Posterior vena cava (tissue), 2 donors: ENCODE measurements at regions not wholly inside any gene's neighbourhood (a gene's known extent, or its start where the extent isn't known, plus 50 kb on each side); places are given as distances from the start of the nearest gene placed in this dataset.
"Not testable (repeated sequence)": the region's sequence is repeated elsewhere in the genome, so short reads cannot be mapped to it uniquely, and the experiment has no call there.

ENCODE experiments used
- DNase-seq: peaks from one replicate; pipeline ENCODE4 v3.0.0-alpha.2; 2020; ENCODE audit warnings: low spot score
- intact Hi-C, 2 donors: fragments of 100-400 bp; cut with DNase I; formaldehyde crosslinking; loops; one replicate each; pipeline versions ENCODE4 v1.14.1 to v1.14.2; 2022 to 2023
- donor health status: DM: yes; HTN: yes; CAD: no.
- donor health status: DM: yes; HTN: yes; CAD: no.

GRCh38 chr15:84402856-84403608 is 167.5 kb downstream of the GOLGA6L4 start:
- peak; percentile 77 for DNase-seq
- intact Hi-C loops, result no loop called here

GRCh38 chr15:84409357-84409756 is 173.8 kb downstream of the GOLGA6L4 start:
- intact Hi-C loops, DNase-seq: not testable (repeated sequence)

- peak; percentile 52 for DNase-seq
These were observed 179.2 kb upstream of the ZSCAN2 start for GRCh38 chr15:84421513-84422181.

GRCh38 chr15:84425327-84425726 is 175.5 kb upstream of the ZSCAN2 start:
- intact Hi-C loops, result not testable (repeated sequence)
- peak; percentile 49 for DNase-seq

More at GRCh38 chr15:84421513-84422181, 179.2 kb upstream of the ZSCAN2 start:
- intact Hi-C loops, result not testable (repeated sequence)

GRCh38 chr15:84473305-84473877 is 127.4 kb upstream of the ZSCAN2 start:
- intact Hi-C loops, DNase-seq: not testable (repeated sequence)

- DNase-seq, intact Hi-C loops: not testable (repeated sequence)
These were observed 124.3 kb upstream of the ZSCAN2 start for GRCh38 chr15:84476364-84477033.

GRCh38 chr15:84477550-84477949 is 123.3 kb upstream of the ZSCAN2 start:
- DNase-seq, intact Hi-C loops: not testable (repeated sequence)

- DNase-seq, intact Hi-C loops: not testable (repeated sequence)
These were observed 120.6 kb upstream of the ZSCAN2 start for GRCh38 chr15:84480174-84480681.

GRCh38 chr15:84483859-84484258 is 117.0 kb upstream of the ZSCAN2 start:
- peak; percentile 69 for DNase-seq
- intact Hi-C loops, result not testable (repeated sequence)

GRCh38 chr15:84500165-84500889 is 100.5 kb upstream of the ZSCAN2 start:
- intact Hi-C loops, result not testable (repeated sequence)
- peak; percentile 86 for DNase-seq

GRCh38 chr15:84503101-84503500 is 97.7 kb upstream of the ZSCAN2 start:
- DNase-seq, intact Hi-C loops: not testable (repeated sequence)

- intact Hi-C loops, DNase-seq: not testable (repeated sequence)
These were observed 95.3 kb upstream of the ZSCAN2 start for GRCh38 chr15:84505552-84505951.

GRCh38 chr15:84512324-84512723 is 88.5 kb upstream of the ZSCAN2 start:
- intact Hi-C loops, DNase-seq: not testable (repeated sequence)

- peak; percentile 71 for DNase-seq
These were observed 84.0 kb upstream of the ZSCAN2 start for GRCh38 chr15:84516773-84517172.

GRCh38 chr15:84525491-84526344 is 75.1 kb upstream of the ZSCAN2 start:
- intact Hi-C loops, DNase-seq: not testable (repeated sequence)

More at GRCh38 chr15:84516773-84517172, 84.0 kb upstream of the ZSCAN2 start:
- intact Hi-C loops, result not testable (repeated sequence)

- DNase-seq, intact Hi-C loops: not testable (repeated sequence)
These were observed 70.1 kb upstream of the ZSCAN2 start for GRCh38 chr15:84530751-84531150.

- DNase-seq, intact Hi-C loops: not testable (repeated sequence)
These were observed 69.6 kb upstream of the ZSCAN2 start for GRCh38 chr15:84531223-84531622.
